ENCODE measurements at regions not wholly inside any gene's neighbourhood (a gene's known extent, or its start where the extent isn't known, plus 50 kb on each side); places are given as distances from the start of the nearest gene placed in this dataset.

DNA sequence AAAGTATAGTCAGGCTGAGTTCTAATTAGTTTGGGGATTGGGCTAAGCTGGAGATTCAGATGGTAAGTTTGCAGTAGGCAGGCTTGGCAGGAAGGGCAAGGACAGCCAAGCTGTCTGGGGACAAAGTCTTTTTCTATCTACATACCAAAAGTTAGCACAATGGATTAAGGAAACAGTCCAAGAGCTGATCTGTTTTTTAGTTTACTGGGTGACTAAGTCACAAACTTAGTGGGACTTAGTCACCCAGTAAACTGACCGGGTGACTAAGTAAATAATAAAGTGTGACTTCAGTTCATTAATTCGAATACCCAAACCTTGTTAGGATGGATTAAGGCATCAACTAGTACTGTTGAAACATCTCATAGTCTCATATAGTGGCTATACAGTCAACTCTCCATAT lies 1386.0 kb upstream of the CELF4 start:
- Histone ChIP-seq H3K36me3 (no peaks in the 10 kb centered on the region), H3K9me3 (ENCODE audit: low read depth) (no peaks in the 10 kb centered on the region), H3K27ac (no peak overlapping the region), H3K4me1 (ENCODE audit: low read depth) (no peaks in the 10 kb centered on the region), H3K27me3 (no peaks in the 10 kb centered on the region), H3K4me3 (no peak overlapping the region)
- no peak for DNase-seq (ENCODE audit: low read depth in 1 of 2, low spot score in 1 of 2)
- TF ChIP-seq, protein P1, sequence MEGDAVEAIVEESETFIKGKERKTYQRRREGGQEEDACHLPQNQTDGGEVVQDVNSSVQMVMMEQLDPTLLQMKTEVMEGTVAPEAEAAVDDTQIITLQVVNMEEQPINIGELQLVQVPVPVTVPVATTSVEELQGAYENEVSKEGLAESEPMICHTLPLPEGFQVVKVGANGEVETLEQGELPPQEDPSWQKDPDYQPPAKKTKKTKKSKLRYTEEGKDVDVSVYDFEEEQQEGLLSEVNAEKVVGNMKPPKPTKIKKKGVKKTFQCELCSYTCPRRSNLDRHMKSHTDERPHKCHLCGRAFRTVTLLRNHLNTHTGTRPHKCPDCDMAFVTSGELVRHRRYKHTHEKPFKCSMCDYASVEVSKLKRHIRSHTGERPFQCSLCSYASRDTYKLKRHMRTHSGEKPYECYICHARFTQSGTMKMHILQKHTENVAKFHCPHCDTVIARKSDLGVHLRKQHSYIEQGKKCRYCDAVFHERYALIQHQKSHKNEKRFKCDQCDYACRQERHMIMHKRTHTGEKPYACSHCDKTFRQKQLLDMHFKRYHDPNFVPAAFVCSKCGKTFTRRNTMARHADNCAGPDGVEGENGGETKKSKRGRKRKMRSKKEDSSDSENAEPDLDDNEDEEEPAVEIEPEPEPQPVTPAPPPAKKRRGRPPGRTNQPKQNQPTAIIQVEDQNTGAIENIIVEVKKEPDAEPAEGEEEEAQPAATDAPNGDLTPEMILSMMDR (IDR thresholded peaks at IDR 0.05; ENCODE audit: low read depth, low read length) = no peak

DNA sequence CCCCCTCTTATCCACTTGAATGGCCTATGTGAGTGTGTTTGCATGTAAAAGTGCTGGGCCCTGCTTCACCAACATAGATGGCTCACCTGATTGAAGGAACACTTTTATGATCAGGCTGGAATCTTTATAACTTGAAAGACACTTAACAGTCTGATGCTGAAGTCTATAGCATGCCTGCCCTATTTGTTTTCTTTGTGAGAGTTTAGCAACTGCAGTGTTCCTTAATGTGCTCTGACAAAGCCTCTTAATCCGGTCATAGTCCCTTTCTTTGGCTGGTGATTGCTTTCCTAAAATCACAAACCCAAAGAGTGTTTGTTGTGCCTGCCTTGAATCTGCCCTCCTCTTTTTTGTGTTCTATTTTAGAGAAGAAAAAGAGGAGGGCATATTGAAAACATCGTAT lies 1382.8 kb upstream of the CELF4 start:
- Histone ChIP-seq H3K4me3 (no peak overlapping the region), H3K4me1 (ENCODE audit: low read depth) (no peaks in the 10 kb centered on the region), H3K9me3 (ENCODE audit: low read depth) (peaks cover 7% of the 10 kb centered on the region), H3K27ac (no peak overlapping the region), H3K27me3 (no peaks in the 10 kb centered on the region), H3K36me3 (no peaks in the 10 kb centered on the region)
- TF ChIP-seq, protein P1 (IDR thresholded peaks at IDR 0.05; ENCODE audit: low read depth, low read length) = no peak
- DNase-seq (ENCODE audit: low read depth in 1 of 2, low spot score in 1 of 2) = no peak

DNA sequence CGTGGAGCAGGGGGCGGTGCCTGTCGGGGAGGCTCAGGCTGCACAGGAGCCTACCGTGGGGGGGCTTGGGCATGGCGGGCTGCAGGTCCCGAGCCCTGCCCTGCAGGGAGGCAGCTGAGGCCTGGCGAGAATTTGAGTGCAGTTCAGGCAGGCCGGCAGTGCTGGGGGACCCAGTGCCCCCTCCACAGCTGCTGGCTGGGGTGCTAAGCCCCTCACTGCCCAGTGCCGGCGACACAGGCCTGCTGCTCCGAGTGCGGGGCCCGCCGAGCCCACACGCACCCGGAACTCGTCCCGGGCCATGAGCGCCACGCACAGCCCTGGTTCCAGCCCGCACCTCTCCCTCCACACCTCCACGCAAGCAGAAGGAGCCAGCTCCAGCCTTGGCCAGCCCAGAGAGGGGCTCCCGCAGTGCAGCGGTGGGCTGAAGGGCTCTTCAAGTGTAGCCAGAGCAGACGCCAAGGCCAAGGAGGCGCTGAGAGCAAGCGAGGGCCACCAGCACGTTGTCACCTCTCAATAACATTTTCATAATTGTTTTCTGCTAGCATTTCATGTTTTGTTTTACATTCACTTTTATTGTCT lies 1378.9 kb upstream of the CELF4 start:
- TF ChIP-seq, protein P1 (IDR thresholded peaks at IDR 0.05; ENCODE audit: low read depth, low read length) = no peak
- peaks cover 7% of the 10 kb centered on the region for H3K9me3 ChIP-seq (ENCODE audit: low read depth)
- no peaks in the 10 kb centered on the region for H3K27me3 ChIP-seq
- no peak overlapping the region for H3K27ac ChIP-seq
- H3K4me1 ChIP-seq (ENCODE audit: low read depth) = no peaks in the 10 kb centered on the region
- H3K4me3 ChIP-seq = no peak overlapping the region
- no peak for DNase-seq (ENCODE audit: low read depth in 1 of 2, low spot score in 1 of 2)
- no peaks in the 10 kb centered on the region for H3K36me3 ChIP-seq

DNA sequence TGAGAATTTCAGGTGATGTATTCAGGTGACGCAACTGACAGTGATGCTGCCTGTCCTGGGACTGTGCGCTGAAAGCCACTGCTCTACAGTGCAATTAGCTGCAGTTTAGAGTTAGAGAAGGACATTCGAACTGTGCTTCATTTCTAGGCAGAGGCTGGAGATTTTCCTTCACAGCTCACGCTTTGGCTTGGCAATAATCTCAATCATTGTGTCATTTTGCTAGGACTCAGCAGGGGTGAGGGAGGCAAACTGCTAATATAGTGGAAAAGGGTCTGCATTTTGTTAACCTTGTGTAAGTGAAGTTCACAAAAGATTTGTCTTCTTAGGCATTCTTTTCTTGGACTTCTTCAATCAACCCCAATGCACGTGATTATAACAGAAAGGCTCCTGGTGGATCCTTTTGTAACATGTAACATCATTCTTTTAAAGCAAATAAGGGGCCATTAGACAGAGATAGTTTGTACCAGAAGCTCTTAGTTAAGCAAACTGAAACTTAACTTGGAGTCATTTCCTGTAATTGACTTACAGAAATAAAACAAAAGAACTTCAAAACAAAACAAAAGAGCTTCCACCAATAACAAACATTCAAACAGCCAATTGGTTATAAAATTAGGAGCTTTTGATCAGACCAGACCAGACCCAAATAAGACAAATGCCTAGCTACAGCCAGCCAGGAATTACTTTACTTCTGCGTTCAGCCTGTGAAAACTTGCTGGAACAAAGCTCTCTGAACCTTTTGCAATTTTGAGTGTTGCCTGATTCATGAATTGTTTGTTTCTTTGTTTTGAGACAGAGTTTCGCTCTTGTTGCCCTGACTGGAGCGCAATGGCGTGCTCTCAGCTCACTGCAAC lies 1376.3 kb upstream of the CELF4 start:
- Histone ChIP-seq H3K27ac (no peak overlapping the region), H3K4me3 (no peak overlapping the region), H3K9me3 (ENCODE audit: low read depth) (peaks cover 7% of the 10 kb centered on the region), H3K4me1 (ENCODE audit: low read depth) (no peaks in the 10 kb centered on the region), H3K27me3 (no peaks in the 10 kb centered on the region), H3K36me3 (no peaks in the 10 kb centered on the region)
- DNase-seq (ENCODE audit: low read depth in 1 of 2, low spot score in 1 of 2) = no peak
- TF ChIP-seq, protein P1 (IDR thresholded peaks at IDR 0.05; ENCODE audit: low read depth, low read length) = no peak

DNA sequence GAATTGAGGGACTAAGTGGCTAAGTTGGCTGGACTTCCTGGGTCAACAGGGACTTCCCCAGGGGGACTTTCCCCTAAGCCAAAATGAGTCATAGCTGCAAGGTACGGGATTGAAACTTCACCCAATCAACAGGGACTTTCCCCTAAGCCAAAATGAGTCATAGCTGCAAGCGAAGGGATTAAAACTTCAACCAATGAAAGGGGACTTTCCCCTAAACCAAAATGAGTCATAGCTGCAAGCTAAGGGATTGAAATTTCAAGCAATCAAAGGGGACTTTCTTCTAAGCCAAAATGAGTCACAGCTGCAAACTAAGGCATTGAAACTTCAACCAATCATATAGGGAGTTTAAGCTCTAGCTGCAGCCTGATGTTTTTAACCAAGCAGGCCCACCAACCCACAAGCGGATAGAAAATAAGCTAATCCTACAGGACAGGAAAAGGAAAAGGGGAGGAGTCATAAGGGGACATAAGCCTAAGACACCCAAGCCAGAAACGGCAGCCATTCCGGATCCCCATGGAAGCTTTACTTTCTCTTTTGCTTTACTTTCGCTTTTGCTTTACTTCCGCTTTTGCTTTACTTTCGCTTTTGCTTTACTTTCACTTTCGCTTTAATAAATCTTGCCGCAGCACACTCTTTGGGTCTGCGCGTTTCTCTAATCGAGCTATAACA lies 1375.4 kb upstream of the CELF4 start:
- Histone ChIP-seq H3K4me3 (no peak overlapping the region), H3K36me3 (no peaks in the 10 kb centered on the region), H3K27me3 (no peaks in the 10 kb centered on the region), H3K4me1 (ENCODE audit: low read depth) (no peaks in the 10 kb centered on the region), H3K9me3 (ENCODE audit: low read depth) (peaks cover 7% of the 10 kb centered on the region), H3K27ac (no peak overlapping the region)
- TF ChIP-seq, protein P1 (IDR thresholded peaks at IDR 0.05; ENCODE audit: low read depth, low read length) = no peak
- peak in 1 of 2 donors; percentile 23 for DNase-seq (ENCODE audit: low read depth in 1 of 2, low spot score in 1 of 2)

Data from cardiac muscle cell (in vitro differentiated cells and primary cell).